Hepatocyte (in vitro differentiated cells): ENCODE measurements at regions not wholly inside any gene's neighbourhood (a gene's known extent, or its start where the extent isn't known, plus 50 kb on each side); places are given as distances from the start of the nearest gene placed in this dataset.

Source experiments
- DNase-seq: peaks from one replicate; pipeline ENCODE4 v3.0.0-alpha.2; 2016; ENCODE audit warnings: low spot score
- H2AFZ ChIP-seq: fragments of 200-600 bp; sonication (generic); 2 replicates; pipeline ENCODE4 v1.6.0; 2016; ENCODE audit warnings: antibody characterized with exemption, mild to moderate bottlenecking
- H3K27ac ChIP-seq: fragments of 200-600 bp; sonication (generic); 2 replicates; pipeline ENCODE4 v1.5.1; 2016; ENCODE audit warnings: mild to moderate bottlenecking
- H3K27me3 ChIP-seq: fragments of 200-600 bp; sonication (generic); 2 replicates; pipeline ENCODE4 v1.6.1; 2016
- H3K36me3 ChIP-seq: fragments of 200-600 bp; sonication (generic); replicated peaks from 2 replicates; pipeline ENCODE4 v1.5.1; 2016; ENCODE audit warnings: low read depth; ENCODE audit not compliant: insufficient read depth
- H3K4me1 ChIP-seq: fragments of 200-600 bp; sonication (generic); 2 replicates; pipeline ENCODE4 v1.5.1; 2016; ENCODE audit warnings: mild to moderate bottlenecking, moderate library complexity; ENCODE audit not compliant: insufficient read depth
- H3K4me2 ChIP-seq: fragments of 200-600 bp; sonication (generic); 2 replicates; pipeline ENCODE4 v1.6.0; 2016
- H3K4me3 ChIP-seq: fragments of 200-600 bp; sonication (generic); 2 replicates; pipeline ENCODE4 v1.5.1; 2016; ENCODE audit warnings: mild to moderate bottlenecking
- H3K79me2 ChIP-seq: fragments of 200-600 bp; sonication (generic); 2 replicates; pipeline ENCODE4 v1.6.0; 2017; ENCODE audit warnings: mild to moderate bottlenecking
- H3K9me2 ChIP-seq: fragments of 200-600 bp; sonication (generic); replicated peaks from 2 replicates; pipeline ENCODE4 v1.6.0; 2017; ENCODE audit warnings: mild to moderate bottlenecking; ENCODE audit not compliant: insufficient read depth
- H3K9me3 ChIP-seq: fragments of 200-600 bp; sonication (generic); 2 replicates; pipeline ENCODE4 v1.5.1; 2016; ENCODE audit warnings: low read depth, mild to moderate bottlenecking
- H4K20me1 ChIP-seq: fragments of 200-600 bp; sonication (generic); 2 replicates; pipeline ENCODE4 v1.6.0; 2016; ENCODE audit warnings: mild to moderate bottlenecking; ENCODE audit not compliant: insufficient read depth, poor library complexity, severe bottlenecking
- CTCF ChIP-seq: fragments of 200-600 bp; sonication (generic); IDR thresholded peaks from 2 replicates; pipeline ENCODE4 v1.5.1; 2016; ENCODE audit warnings: antibody characterized with exemption, mild to moderate bottlenecking; ENCODE audit not compliant: poor library complexity
- EZH2 ChIP-seq: fragments of 200-600 bp; sonication (generic); IDR thresholded peaks from 2 replicates; pipeline ENCODE4 v1.6.1; 2016; ENCODE audit warnings: antibody characterized with exemption, mild to moderate bottlenecking, borderline replicate concordance
- EZH2phosphoT487 ChIP-seq: fragments of 200-600 bp; sonication (generic); IDR thresholded peaks from one replicate; pipeline ENCODE4 v1.6.1; 2018; ENCODE audit warnings: antibody characterized with exemption, mild to moderate bottlenecking, low read depth, moderate library complexity; ENCODE audit not compliant: unreplicated experiment, severe bottlenecking
- WGBS: methylation state at CpG from one replicate; pipeline ENCODE4 v1.1.6; 2016; ENCODE audit warnings: low lambda C conversion rate; ENCODE audit errors: missing lambda C conversion rate; 5-methylcytosine and 5-hydroxymethylcytosine counted together

DNA sequence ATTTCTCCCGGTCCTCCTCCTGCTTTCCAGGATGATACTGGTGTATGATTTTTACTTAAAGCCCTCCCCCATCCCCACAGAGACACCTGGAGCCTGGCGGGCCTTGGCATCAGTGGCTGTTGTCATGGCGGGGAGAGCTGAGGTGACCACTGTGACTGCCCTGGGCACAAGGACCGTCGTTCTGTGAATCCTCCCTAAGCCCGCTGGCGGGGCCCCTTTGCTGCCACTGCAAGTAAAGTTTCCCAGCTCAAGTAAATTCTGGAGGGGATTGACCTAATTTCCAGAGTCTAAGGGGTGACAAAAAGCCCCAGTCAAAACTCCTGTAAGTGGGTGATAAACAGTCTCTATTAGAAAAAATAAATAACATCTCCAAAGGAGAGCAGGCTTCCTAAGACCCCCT is 393.2 kb upstream of the PODXL start:
- Histone ChIP-seq H3K4me3 (no peak overlapping the region), H2AFZ (no peak overlapping the region), H3K27ac (peak overlapping the region; percentile 88), H3K9me3 (no peaks in the 10 kb centered on the region), H3K79me2 (no peaks in the 10 kb centered on the region), H3K36me3 (no peaks in the 10 kb centered on the region), H4K20me1 (no peaks in the 10 kb centered on the region), H3K9me2 (no peaks in the 10 kb centered on the region), H3K4me1 (peaks cover 14% of the 10 kb centered on the region), H3K27me3 (peaks cover 13% of the 10 kb centered on the region), H3K4me2 (no peak overlapping the region)
- 79% methylated on average over 7 of the region's 7 CpGs for WGBS
- TF ChIP-seq CTCF (no peak), EZH2phosphoT487 (no peak), EZH2 (no peak)
- DNase-seq, result no peak

GRCh38 chr7:131948434-131949053 is 392.1 kb upstream of the PODXL start:
- Histone ChIP-seq H3K79me2 (no peaks in the 10 kb centered on the region), H3K27ac (peak overlapping the region; percentile 88), H3K27me3 (peaks cover 25% of the 10 kb centered on the region)

DNA sequence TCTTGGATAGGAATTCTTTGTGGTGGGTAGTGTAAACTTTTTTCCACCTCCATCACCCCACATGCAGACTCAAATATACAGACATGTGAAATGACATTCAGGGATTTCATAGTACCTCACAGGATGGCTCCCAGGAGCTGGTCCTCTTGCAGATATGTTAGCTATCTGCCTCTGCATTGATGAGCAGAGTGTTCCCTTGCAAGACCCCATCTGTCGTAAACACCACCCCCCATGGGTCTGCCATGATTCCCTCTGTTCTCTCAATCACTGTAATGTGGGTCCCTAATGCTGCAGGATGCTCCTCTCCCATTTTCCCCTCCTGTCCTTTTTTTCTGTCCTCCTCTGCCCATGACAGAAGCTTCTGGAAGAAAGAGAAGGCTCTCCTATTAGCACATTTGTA is 391.2 kb upstream of the PODXL start:
- Histone ChIP-seq H3K4me1 (peaks cover 14% of the 10 kb centered on the region), H3K4me2 (no peak overlapping the region), H3K9me2 (no peaks in the 10 kb centered on the region), H2AFZ (no peak overlapping the region), H3K79me2 (no peaks in the 10 kb centered on the region), H4K20me1 (no peaks in the 10 kb centered on the region), H3K27ac (peak overlapping the region; percentile 40), H3K27me3 (peaks cover 28% of the 10 kb centered on the region), H3K9me3 (no peaks in the 10 kb centered on the region), H3K4me3 (no peak overlapping the region), H3K36me3 (no peaks in the 10 kb centered on the region)
- TF ChIP-seq CTCF (no peak), EZH2phosphoT487 (no peak), EZH2 (no peak)
- no peak for DNase-seq
- 100% methylated on average over 1 of the region's 1 CpG for WGBS

More at GRCh38 chr7:131948434-131949053, 392.1 kb upstream of the PODXL start:
- Histone ChIP-seq H2AFZ (no peak overlapping the region), H3K9me2 (no peaks in the 10 kb centered on the region), H3K4me1 (peaks cover 14% of the 10 kb centered on the region), H3K4me3 (no peak overlapping the region), H4K20me1 (no peaks in the 10 kb centered on the region), H3K36me3 (no peaks in the 10 kb centered on the region), H3K9me3 (no peaks in the 10 kb centered on the region), H3K4me2 (no peak overlapping the region)
- WGBS, result 36% methylated on average over 6 of the region's 6 CpGs
- DNase-seq, result peak; percentile 50
- TF ChIP-seq EZH2 (no peak), EZH2phosphoT487 (no peak), CTCF (no peak)
